H9 (cell line): ENCODE measurements at regions not wholly inside any gene's neighbourhood (a gene's known extent, or its start where the extent isn't known, plus 50 kb on each side); places are given as distances from the start of the nearest gene placed in this dataset.

ENCODE experiments used
- DNase-seq: peaks from one replicate; pipeline ENCODE4 v3.0.0-alpha.2; 2017
- H2AFZ ChIP-seq: one replicate; pipeline ENCODE4 v1.6.1; 2013; ENCODE audit warnings: mild to moderate bottlenecking, low read length, control low read depth, moderate library complexity
- H2AK5ac ChIP-seq: 2 replicates; pipeline ENCODE4 v1.6.1; 2013; ENCODE audit warnings: low read length, control low read depth, mixed read lengths; ENCODE audit not compliant: insufficient read length
- H2BK120ac ChIP-seq: one replicate; pipeline ENCODE4 v1.6.1; 2013; ENCODE audit warnings: low read depth, mild to moderate bottlenecking, low read length, control low read depth, inconsistent platforms; ENCODE audit not compliant: poor library complexity, severe bottlenecking
- H2BK12ac ChIP-seq: 2 replicates; pipeline ENCODE4 v1.6.1; 2013; ENCODE audit warnings: low read length, control low read depth, mixed read lengths, low read depth; ENCODE audit not compliant: insufficient read length
- H2BK15ac ChIP-seq: 2 replicates; pipeline ENCODE4 v1.6.1; 2013; ENCODE audit warnings: low read depth, low read length, control low read depth
- H2BK20ac ChIP-seq: one replicate; pipeline ENCODE4 v1.6.1; 2013; ENCODE audit warnings: low read depth, mild to moderate bottlenecking, low read length, control low read depth, inconsistent platforms; ENCODE audit not compliant: poor library complexity, severe bottlenecking
- H2BK5ac ChIP-seq: 2 replicates; pipeline ENCODE4 v1.6.1; 2013; ENCODE audit warnings: low read length, control low read depth, mixed read lengths; ENCODE audit not compliant: insufficient read length
- H3K14ac ChIP-seq: 2 replicates; pipeline ENCODE4 v1.6.1; 2013; ENCODE audit warnings: low read length, control low read depth; ENCODE audit not compliant: insufficient read depth
- H3K18ac ChIP-seq: 2 replicates; pipeline ENCODE4 v1.6.1; 2013; ENCODE audit warnings: low read depth, mild to moderate bottlenecking, mixed read lengths, low read length, control low read depth; ENCODE audit not compliant: insufficient read length
- H3K23ac ChIP-seq: 2 replicates; pipeline ENCODE4 v1.6.1; 2013; ENCODE audit warnings: low read length, control low read depth, mixed read lengths, low read depth; ENCODE audit not compliant: insufficient read length
- H3K23me2 ChIP-seq: 2 replicates; pipeline ENCODE4 v1.6.1; 2013; ENCODE audit warnings: low read depth, mild to moderate bottlenecking, mixed read lengths, low read length, control low read depth; ENCODE audit not compliant: insufficient read length, poor library complexity, severe bottlenecking
- H3K27ac ChIP-seq: 2 replicates; pipeline ENCODE4 v1.5.1; 2013; ENCODE audit warnings: low read length, control low read depth, mixed read lengths, low read depth; ENCODE audit not compliant: insufficient read length
- H3K27me3 ChIP-seq: 2 replicates; pipeline ENCODE4 v1.6.1; 2013; ENCODE audit warnings: low read length, control low read depth, inconsistent platforms; ENCODE audit not compliant: insufficient read depth
- H3K4ac ChIP-seq: 2 replicates; pipeline ENCODE4 v1.6.1; 2013; ENCODE audit warnings: low read depth, mild to moderate bottlenecking, control low read depth, inconsistent platforms, low read length, moderate library complexity
- H3K4me1 ChIP-seq: 2 replicates; pipeline ENCODE4 v1.6.1; 2013; ENCODE audit warnings: low read length, control low read depth, inconsistent platforms; ENCODE audit not compliant: insufficient read depth
- H3K4me2 ChIP-seq: 2 replicates; pipeline ENCODE4 v1.6.1; 2013; ENCODE audit warnings: low read length, control low read depth, mixed read lengths; ENCODE audit not compliant: insufficient read length, insufficient read depth
- H3K56ac ChIP-seq: 2 replicates; pipeline ENCODE4 v1.6.1; 2013; ENCODE audit warnings: low read depth, mild to moderate bottlenecking, mixed read lengths, low read length, control low read depth; ENCODE audit not compliant: insufficient read length
- H3K79me1 ChIP-seq: 2 replicates; pipeline ENCODE4 v1.6.1; 2013; ENCODE audit warnings: low read depth, mild to moderate bottlenecking, moderate library complexity, low read length, control low read depth, inconsistent platforms; ENCODE audit not compliant: insufficient read depth, poor library complexity, severe bottlenecking
- H3K79me2 ChIP-seq: 2 replicates; pipeline ENCODE4 v1.6.1; 2013; ENCODE audit warnings: low read length, control low read depth, inconsistent platforms; ENCODE audit not compliant: insufficient read depth
- H3K9ac ChIP-seq: 2 replicates; pipeline ENCODE4 v1.6.1; 2013; ENCODE audit warnings: low read length, control low read depth, mixed read lengths; ENCODE audit not compliant: insufficient read length; ENCODE audit errors: extremely low read depth
- H3K9me3 ChIP-seq: one replicate; pipeline ENCODE4 v1.6.1; 2013; ENCODE audit warnings: low read depth, low read length, inconsistent platforms; ENCODE audit not compliant: control insufficient read depth
- H3T11ph ChIP-seq: one replicate; pipeline ENCODE4 v1.6.1; 2013; ENCODE audit warnings: mild to moderate bottlenecking, low read length, control low read depth, inconsistent platforms
- H4K20me1 ChIP-seq: one replicate; pipeline ENCODE4 v1.6.1; 2013; ENCODE audit not compliant: control insufficient read depth, insufficient read length, insufficient read depth
- H4K5ac ChIP-seq: 2 replicates; pipeline ENCODE4 v1.6.1; 2013; ENCODE audit warnings: low read depth, mild to moderate bottlenecking, mixed read lengths, low read length, control low read depth; ENCODE audit not compliant: insufficient read length
- H4K8ac ChIP-seq: replicated peaks from 2 replicates; pipeline ENCODE4 v1.6.1; 2013; ENCODE audit warnings: low read length, control low read depth, mixed read lengths, low read depth; ENCODE audit not compliant: insufficient read length
- H4K91ac ChIP-seq: 2 replicates; pipeline ENCODE4 v1.6.1; 2013; ENCODE audit warnings: low read depth, mild to moderate bottlenecking, moderate library complexity, mixed read lengths, low read length, control low read depth; ENCODE audit not compliant: insufficient read length
- H3K27ac Mint-ChIP-seq, 3 experiments: 2 replicates in 2 of 3; 3 replicates in 1 of 3; pipeline ENCODE4 v1.8.0; 2020 to 2021; ENCODE audit warnings: mixed read lengths in 3 of 3, mild to moderate bottlenecking in 1 of 3, moderate library complexity in 1 of 3
- H3K27me3 Mint-ChIP-seq: 2 replicates; pipeline ENCODE4 v1.8.0; 2021; ENCODE audit warnings: low read depth, mild to moderate bottlenecking, moderate library complexity, mixed read lengths
- H3K36me3 Mint-ChIP-seq, 3 experiments: 2 replicates in 2 of 3; 3 replicates in 1 of 3; pipeline ENCODE4 v1.8.0; 2020 to 2021; ENCODE audit warnings: low read depth in 3 of 3, mixed read lengths in 3 of 3; ENCODE audit not compliant: insufficient read depth in 1 of 3
- H3K4me1 Mint-ChIP-seq, 2 experiments: 2 replicates each; pipeline ENCODE4 v1.8.0; 2020; ENCODE audit warnings: mixed read lengths in 2 of 2
- H3K4me3 Mint-ChIP-seq, 2 experiments: 2 replicates in 1 of 2; 3 replicates in 1 of 2; pipeline ENCODE4 v1.8.0; 2020 to 2021; ENCODE audit warnings: mild to moderate bottlenecking in 2 of 2, mixed read lengths in 2 of 2, moderate library complexity in 1 of 2
- H3K9me3 Mint-ChIP-seq, 2 experiments: 2 replicates in 1 of 2; 3 replicates in 1 of 2; pipeline ENCODE4 v1.8.0; 2020; ENCODE audit warnings: mild to moderate bottlenecking in 2 of 2, mixed read lengths in 2 of 2, moderate library complexity in 1 of 2
- CTCF ChIP-seq: fragments of 200-600 bp; sonication (generic); conservative IDR thresholded peaks from 3 replicates; pipeline ENCODE4 v1.8.0; 2021; ENCODE audit warnings: antibody characterized with exemption, mild to moderate bottlenecking
- WGBS: extraction: QIAGEN DNeasy Blood & Tissue Kit; methylation state at CpG from one replicate; pipeline ENCODE4 v1.1.7; 2013; ENCODE audit warnings: missing lambda C conversion rate, low lambda C conversion rate, mixed read lengths; ENCODE audit not compliant: insufficient read length; ENCODE audit errors: extremely low coverage; 5-methylcytosine and 5-hydroxymethylcytosine counted together

- no peaks in the 10 kb centered on the region for H3K27me3 Mint-ChIP-seq
- Histone ChIP-seq H4K8ac (no peak overlapping the region), H4K5ac (no peak overlapping the region), H3K4ac (no peak overlapping the region), H3K79me2 (no peaks in the 10 kb centered on the region), H2AFZ (no peak overlapping the region), H2BK5ac (no peak overlapping the region), H3K56ac (no peak overlapping the region), H3K23ac (no peak overlapping the region), H2BK15ac (no peak overlapping the region), H2BK120ac (no peak overlapping the region), H3K14ac (no peak overlapping the region), H3K79me1 (no peaks in the 10 kb centered on the region), H3K23me2 (no peaks in the 10 kb centered on the region), H3K18ac (peak overlapping the region; percentile 46), H3K9me3 (no peaks in the 10 kb centered on the region), H4K91ac (no peak overlapping the region), H4K20me1 (no peaks in the 10 kb centered on the region), H3K4me1 (peaks cover 3% of the 10 kb centered on the region; the same call in 1 of the 2 replicates), H2AK5ac (no peak overlapping the region), H3K27ac (peak overlapping the region; percentile 15), H3K27me3 (no peaks in the 10 kb centered on the region), H2BK12ac (no peak overlapping the region), H3T11ph (no peak overlapping the region), H3K4me2 (no peak overlapping the region), H2BK20ac (no peak overlapping the region), H3K9ac (no peak overlapping the region)
- H3K4me3 Mint-ChIP-seq = peak overlapping the region; percentile 21 to 30; a peak in 3 of 5 replicates
- WGBS = no CpG with 5 or more reads among the region's 5 CpGs
- H3K27ac Mint-ChIP-seq = peak overlapping the region; percentile 24 to 80 (median 67)
- H3K9me3 Mint-ChIP-seq = no peaks in the 10 kb centered on the region
- no peak for TF ChIP-seq CTCF
- H3K36me3 Mint-ChIP-seq = no peaks in the 10 kb centered on the region
- DNase-seq = peak; percentile 61
- peaks cover 43 to 48% of the 10 kb centered on the region in 2 experiments for H3K4me1 Mint-ChIP-seq
These were observed 51.5 kb upstream of the SLC22A15 start for GRCh38 chr1:115924770-115925169.
